Activated CD8-positive, alpha-beta T cell treated with anti-CD3 and anti-CD28 coated beads, Interleukin-2, amount 10 ng/mL, durations not matched to agents 7 days and 5 days (primary cell): ENCODE measurements at regions not wholly inside any gene's neighbourhood (a gene's known extent, or its start where the extent isn't known, plus 50 kb on each side); places are given as distances from the start of the nearest gene placed in this dataset.

Source experiments
- ATAC-seq: fragments of 150-1000 bp; cut with Tn5 transposase; one replicate; pipeline ENCODE4 v1.10.0; 2021; ENCODE audit warnings: moderate library complexity
- CTCF ChIA-PET: fragments of 350-600 bp; sonication (Branson Sonifier 250); formaldehyde crosslinking; loops from one replicate; lab custom pipeline; 2021; ENCODE audit warnings: antibody characterized with exemption; lab: Charles Lee
- POLR2A ChIA-PET: fragments of 350-600 bp; sonication (Branson Sonifier 250); formaldehyde crosslinking; loops from one replicate; lab custom pipeline; 2021; ENCODE audit warnings: antibody characterized with exemption; lab: Charles Lee
- DNase-seq: peaks from one replicate; pipeline ENCODE4 v3.0.0-alpha.2; 2020
- H3K27ac Mint-ChIP-seq: one replicate; pipeline ENCODE4 v1.8.0; 2021; ENCODE audit warnings: mild to moderate bottlenecking, mixed read lengths
- H3K27me3 Mint-ChIP-seq: one replicate; pipeline ENCODE4 v1.8.0; 2021; ENCODE audit warnings: low read depth, mixed read lengths
- H3K36me3 Mint-ChIP-seq: one replicate; pipeline ENCODE4 v1.8.0; 2021; ENCODE audit warnings: low read depth, mixed read lengths
- H3K4me1 Mint-ChIP-seq: one replicate; pipeline ENCODE4 v1.8.0; 2021; ENCODE audit warnings: low read depth, mixed read lengths
- H3K4me3 Mint-ChIP-seq: one replicate; pipeline ENCODE4 v1.8.0; 2021; ENCODE audit warnings: mild to moderate bottlenecking, mixed read lengths
- H3K9me3 Mint-ChIP-seq: one replicate; pipeline ENCODE4 v1.8.0; 2022; ENCODE audit warnings: mixed read lengths; ENCODE audit not compliant: insufficient read depth

DNA sequence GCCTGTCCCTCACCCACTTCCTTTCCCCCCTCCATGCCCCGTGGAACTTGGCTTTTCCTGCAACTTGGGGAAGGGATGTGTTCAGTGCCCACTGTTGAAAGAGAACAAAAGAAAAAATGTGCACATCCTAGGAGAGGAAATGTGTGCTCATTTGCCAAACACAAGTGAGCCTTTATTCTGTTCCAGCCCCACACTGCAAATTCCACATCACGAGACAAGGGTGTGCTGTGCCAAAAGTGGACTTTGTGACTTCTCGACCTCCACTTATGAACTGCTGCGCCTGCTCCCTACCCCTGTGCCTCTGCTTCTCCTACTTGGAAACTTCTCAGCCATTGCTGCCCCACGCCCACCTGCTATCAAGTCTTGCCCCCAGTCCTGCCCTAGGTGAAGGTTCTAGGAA is 97.0 kb upstream of the GRIK3 start:
- H3K9me3 Mint-ChIP-seq: no peaks in the 10 kb centered on the region
- no peak for DNase-seq
- H3K4me1 Mint-ChIP-seq: no peaks in the 10 kb centered on the region
- H3K27ac Mint-ChIP-seq: no peak overlapping the region
- H3K27me3 Mint-ChIP-seq: no peaks in the 10 kb centered on the region
- H3K4me3 Mint-ChIP-seq: no peak overlapping the region
- POLR2A ChIA-PET: no interaction called here
- no peak for ATAC-seq
- CTCF ChIA-PET: no interaction called here
- H3K36me3 Mint-ChIP-seq: no peaks in the 10 kb centered on the region

DNA sequence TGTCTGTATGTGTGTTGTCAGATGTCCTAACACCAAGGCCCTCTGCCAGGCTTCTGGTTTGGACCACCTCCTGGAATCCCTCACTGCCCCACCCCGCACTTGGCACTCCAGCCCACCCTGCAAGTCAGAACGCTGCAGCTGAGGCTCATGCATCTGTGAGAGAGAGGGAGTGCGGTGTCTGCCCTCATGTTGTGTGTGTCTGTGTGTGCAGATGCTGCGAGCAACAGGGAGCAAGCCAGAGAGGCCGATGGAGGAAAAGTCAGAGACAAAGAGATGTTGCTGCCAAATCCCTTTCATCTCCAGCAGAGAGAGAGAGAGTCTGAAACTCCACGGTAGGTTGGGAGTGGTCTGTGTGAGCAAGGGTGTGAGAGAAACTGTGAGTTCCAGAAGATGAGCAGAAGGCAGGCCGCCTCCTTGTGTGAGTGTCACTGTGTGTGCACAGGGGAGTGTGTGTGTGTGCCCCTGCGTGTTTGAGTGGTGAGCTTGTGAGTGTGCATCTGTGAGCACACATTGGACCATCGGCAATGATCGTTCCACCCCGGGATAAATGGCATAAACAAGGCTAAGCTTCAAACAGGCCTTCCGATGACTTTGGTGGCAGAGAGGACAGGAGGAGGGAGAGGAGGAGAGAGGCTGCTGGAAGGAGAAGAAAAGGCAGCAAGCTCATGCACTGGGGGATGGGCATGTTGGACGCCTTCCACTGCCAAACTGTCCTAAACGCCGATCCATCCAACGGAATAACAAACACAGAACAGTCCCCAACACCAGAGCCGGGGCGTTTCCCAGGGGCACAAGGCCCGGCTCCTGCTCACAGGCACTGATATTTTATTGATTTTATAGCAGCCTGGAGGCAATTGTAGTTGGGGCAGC is 99.2 kb upstream of the GRIK3 start:
- Mint-ChIP-seq H3K27ac (no peak overlapping the region), H3K4me1 (no peaks in the 10 kb centered on the region), H3K4me3 (no peak overlapping the region), H3K36me3 (no peaks in the 10 kb centered on the region), H3K27me3 (no peaks in the 10 kb centered on the region), H3K9me3 (no peaks in the 10 kb centered on the region)
- no peak for DNase-seq
- POLR2A ChIA-PET: no interaction called here
- ATAC-seq: no peak
- CTCF ChIA-PET: no interaction called here

DNA sequence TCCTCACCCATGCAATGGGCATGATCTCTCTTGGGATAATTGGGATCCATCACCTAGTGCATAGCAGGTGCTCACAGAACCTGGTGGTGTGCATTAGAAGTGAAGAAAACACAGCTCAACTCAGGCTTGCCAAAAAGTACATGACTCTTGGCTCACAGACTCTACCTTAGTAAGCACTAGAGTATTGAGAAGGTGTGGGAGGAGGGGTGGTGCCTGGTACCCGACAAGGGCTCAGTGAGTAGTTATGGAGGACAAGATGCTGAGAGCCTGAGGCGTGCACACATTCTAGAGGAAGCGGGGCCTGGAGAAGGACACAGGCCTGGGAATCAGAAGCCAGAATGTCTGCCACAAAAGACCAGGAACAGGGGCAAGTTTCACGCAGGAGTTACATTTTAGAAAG is 100.3 kb upstream of the GRIK3 start:
- ATAC-seq (no peak), DNase-seq (no peak)
- Mint-ChIP-seq H3K9me3 (no peaks in the 10 kb centered on the region), H3K4me1 (no peaks in the 10 kb centered on the region), H3K4me3 (no peak overlapping the region), H3K36me3 (no peaks in the 10 kb centered on the region), H3K27me3 (no peaks in the 10 kb centered on the region), H3K27ac (no peak overlapping the region)
- ChIA-PET CTCF (no interaction called here), POLR2A (no interaction called here)

DNA sequence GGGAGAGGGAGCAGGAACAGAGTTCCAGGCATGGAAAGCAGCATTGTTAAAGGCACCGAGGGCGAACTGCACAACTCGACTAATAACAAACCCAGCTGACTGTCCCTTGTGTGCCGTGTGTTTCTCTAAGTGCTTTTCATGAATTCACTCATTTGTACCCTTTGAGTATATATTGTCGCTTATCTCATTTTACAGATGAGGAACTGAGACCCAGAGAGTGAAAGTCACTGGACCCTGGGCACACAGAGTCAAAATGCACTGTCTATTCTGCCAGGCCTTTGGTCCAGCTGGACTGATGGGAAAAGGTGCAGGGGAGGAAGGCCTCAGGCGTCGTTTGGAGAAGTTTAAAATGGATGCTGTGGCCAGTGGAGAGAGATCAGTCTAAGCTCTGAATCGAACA is 100.7 kb upstream of the GRIK3 start:
- ATAC-seq (no peak), DNase-seq (no peak)
- H3K9me3 Mint-ChIP-seq: no peaks in the 10 kb centered on the region
- H3K36me3 Mint-ChIP-seq: no peaks in the 10 kb centered on the region
- ChIA-PET CTCF (no interaction called here), POLR2A (no interaction called here)
- H3K4me3 Mint-ChIP-seq: no peak overlapping the region
- no peaks in the 10 kb centered on the region for H3K4me1 Mint-ChIP-seq
- no peak overlapping the region for H3K27ac Mint-ChIP-seq
- no peaks in the 10 kb centered on the region for H3K27me3 Mint-ChIP-seq

DNA sequence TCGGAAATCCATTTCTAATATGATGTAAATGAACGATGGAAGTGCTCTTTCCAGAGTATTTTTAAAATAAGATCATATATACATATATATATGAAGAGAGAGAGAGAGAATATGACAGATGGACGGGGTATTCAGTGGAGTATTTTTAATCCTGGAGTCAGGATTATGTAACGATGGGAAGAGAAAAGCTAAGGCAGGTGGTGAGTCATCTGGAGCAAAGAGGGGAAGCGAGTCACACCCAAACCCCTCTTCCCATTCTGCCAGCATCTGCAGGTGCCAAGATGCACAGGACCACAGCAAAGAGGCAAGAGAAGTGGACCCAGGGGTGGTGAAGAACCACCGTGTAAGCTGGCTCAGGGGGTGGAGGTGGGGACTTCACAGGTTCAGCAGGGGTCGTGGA is 102.7 kb upstream of the GRIK3 start:
- DNase-seq (no peak), ATAC-seq (no peak)
- ChIA-PET CTCF (no interaction called here), POLR2A (no interaction called here)
- H3K9me3 Mint-ChIP-seq: no peaks in the 10 kb centered on the region
- no peaks in the 10 kb centered on the region for H3K36me3 Mint-ChIP-seq
- H3K4me3 Mint-ChIP-seq: no peak overlapping the region
- no peaks in the 10 kb centered on the region for H3K4me1 Mint-ChIP-seq
- no peaks in the 10 kb centered on the region for H3K27me3 Mint-ChIP-seq
- H3K27ac Mint-ChIP-seq: no peak overlapping the region

DNA sequence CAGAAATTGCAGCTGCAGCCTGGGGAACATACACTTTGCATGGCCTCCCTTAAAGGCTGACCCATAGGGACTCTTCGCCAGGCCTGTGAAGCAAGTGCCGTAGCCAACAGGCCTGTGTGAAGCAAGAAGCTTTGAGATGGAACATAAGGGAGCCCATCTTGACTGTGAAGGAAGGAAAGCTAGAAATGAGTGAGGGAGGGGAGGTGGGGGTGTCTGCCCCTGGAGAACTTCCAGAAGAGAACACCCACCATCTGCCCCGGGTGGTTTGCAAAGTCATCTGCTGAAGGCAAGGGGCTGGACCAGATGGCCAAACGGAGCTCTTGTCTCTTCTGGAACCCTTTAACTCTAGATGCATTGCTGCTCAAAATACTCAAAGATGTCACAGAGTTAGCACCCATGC is 103.3 kb upstream of the GRIK3 start:
- Mint-ChIP-seq H3K4me3 (no peak overlapping the region), H3K27me3 (no peaks in the 10 kb centered on the region), H3K9me3 (no peaks in the 10 kb centered on the region), H3K4me1 (no peaks in the 10 kb centered on the region), H3K36me3 (no peaks in the 10 kb centered on the region), H3K27ac (no peak overlapping the region)
- ChIA-PET POLR2A (no interaction called here), CTCF (no interaction called here)
- no peak for DNase-seq
- ATAC-seq: no peak

DNA sequence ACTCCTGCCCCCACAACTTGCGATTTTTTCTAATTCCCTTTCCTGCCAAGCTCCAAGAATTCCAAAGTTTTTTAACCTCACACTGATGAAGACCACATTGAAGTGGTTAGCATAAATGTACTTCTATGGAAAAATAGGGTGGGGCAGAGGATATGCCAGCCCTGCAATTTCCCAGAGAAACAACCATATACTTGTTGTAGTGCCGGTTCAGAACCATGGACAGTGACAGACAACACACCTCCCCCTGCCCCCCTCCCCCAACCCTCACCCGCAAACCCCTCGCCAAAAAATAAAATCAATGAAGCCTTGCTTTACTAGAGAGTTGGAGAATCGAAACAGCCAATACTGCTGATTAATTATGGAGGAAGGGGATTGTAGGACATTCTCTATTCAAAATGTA is 109.5 kb upstream of the GRIK3 start:
- Mint-ChIP-seq H3K4me1 (no peaks in the 10 kb centered on the region), H3K36me3 (no peaks in the 10 kb centered on the region), H3K4me3 (no peak overlapping the region), H3K27ac (no peak overlapping the region), H3K9me3 (no peaks in the 10 kb centered on the region), H3K27me3 (no peaks in the 10 kb centered on the region)
- no peak for DNase-seq
- ChIA-PET CTCF (interaction anchor here (1.3 kb wide), 1 partner anchor 17 kb away, joined by 4 read pairs; no protein-coding TSS in a partner anchor), POLR2A (no interaction called here)
- no peak for ATAC-seq

DNA sequence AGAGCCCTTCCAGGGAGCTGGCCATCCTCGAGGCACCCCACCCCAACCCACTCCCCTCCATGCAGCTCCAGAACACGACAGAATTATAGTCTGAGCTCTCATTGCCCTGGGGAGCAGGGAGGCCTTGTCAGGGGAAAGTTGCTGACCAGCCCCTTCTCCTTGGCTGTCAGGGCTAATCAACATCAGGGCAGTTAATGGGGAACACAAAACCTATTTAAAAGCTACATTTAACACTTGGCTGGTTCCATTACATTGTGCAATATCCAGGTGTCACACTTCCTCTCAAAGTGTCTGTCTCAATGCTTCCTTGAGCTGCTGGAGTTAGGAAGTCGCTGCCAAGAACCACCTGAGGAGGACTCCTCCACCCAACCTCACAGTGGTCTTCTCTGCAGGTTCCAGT is 111.8 kb upstream of the GRIK3 start:
- ChIA-PET CTCF (no interaction called here), POLR2A (no interaction called here)
- Mint-ChIP-seq H3K27me3 (no peaks in the 10 kb centered on the region), H3K9me3 (no peaks in the 10 kb centered on the region), H3K4me1 (no peaks in the 10 kb centered on the region), H3K27ac (no peak overlapping the region), H3K4me3 (no peak overlapping the region), H3K36me3 (no peaks in the 10 kb centered on the region)
- ATAC-seq (no peak), DNase-seq (no peak)

DNA sequence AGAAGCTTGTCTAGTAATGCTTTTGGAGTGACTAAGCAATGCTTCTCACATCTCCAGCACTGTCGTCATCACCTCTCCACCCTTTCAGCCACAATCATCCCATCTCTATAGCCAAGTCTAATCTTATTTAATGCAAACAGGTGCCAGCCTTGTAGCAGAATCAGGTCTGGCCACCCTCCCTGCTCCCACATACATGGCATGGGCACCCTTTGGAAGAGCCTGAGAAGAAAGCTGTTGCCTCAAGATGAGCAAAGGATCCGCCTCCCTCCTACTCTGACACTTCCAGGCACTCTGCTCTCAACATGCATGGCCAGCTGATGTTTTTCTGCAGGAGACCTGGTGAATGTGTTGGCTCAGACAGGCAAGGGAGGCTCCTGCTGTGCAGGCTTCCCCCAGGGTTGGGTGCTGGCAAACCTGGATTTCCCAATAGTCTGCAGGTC is 113.1 kb upstream of the GRIK3 start:
- no peak for ATAC-seq
- Mint-ChIP-seq H3K4me1 (no peaks in the 10 kb centered on the region), H3K9me3 (no peaks in the 10 kb centered on the region), H3K27ac (no peak overlapping the region), H3K4me3 (no peak overlapping the region), H3K36me3 (no peaks in the 10 kb centered on the region), H3K27me3 (no peaks in the 10 kb centered on the region)
- ChIA-PET POLR2A (no interaction called here), CTCF (no interaction called here)
- no peak for DNase-seq

DNA sequence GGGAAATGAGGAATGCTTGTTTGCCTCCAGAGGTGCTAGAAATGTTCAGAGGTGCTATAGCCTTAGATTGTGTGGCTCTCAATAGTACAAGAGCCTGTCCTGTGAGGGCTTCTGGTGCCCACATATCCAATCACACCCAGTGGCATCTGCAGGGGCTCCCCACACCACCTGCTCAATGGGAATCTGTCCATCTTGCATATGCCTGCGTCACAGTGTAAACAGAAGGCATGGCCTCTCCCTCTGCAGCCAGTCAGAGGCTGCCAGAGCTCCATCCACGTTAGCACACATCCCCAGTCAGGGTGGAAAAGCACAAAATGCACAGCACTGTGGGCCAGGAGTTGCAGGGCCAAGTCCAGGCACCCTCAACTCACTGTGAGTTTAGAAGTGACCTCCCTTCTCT is 113.6 kb upstream of the GRIK3 start:
- H3K9me3 Mint-ChIP-seq: no peaks in the 10 kb centered on the region
- no peak overlapping the region for H3K4me3 Mint-ChIP-seq
- ChIA-PET CTCF (no interaction called here), POLR2A (no interaction called here)
- H3K36me3 Mint-ChIP-seq: no peaks in the 10 kb centered on the region
- DNase-seq: no peak
- ATAC-seq: no peak
- no peaks in the 10 kb centered on the region for H3K27me3 Mint-ChIP-seq
- H3K4me1 Mint-ChIP-seq: no peaks in the 10 kb centered on the region
- H3K27ac Mint-ChIP-seq: no peak overlapping the region

DNA sequence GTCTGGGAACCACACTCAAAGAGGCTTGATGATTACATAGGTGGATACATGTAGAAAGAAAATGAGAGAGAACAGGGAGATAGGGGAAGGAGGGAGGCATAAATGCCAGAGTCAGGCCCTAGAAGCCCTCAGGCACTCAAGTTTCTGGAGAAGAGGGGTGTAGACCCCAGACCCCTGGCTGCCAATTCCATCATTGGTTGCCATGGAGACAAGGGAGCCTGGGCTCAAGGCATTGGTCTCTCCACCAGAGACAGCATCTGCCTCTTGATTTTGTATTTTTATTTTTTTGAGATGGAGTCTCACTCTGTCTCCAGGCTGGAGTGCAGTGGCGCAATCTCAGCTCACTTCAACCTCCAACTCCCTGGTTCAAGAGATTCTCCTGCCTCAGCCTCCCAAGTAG is 114.3 kb upstream of the GRIK3 start:
- H3K4me1 Mint-ChIP-seq: no peaks in the 10 kb centered on the region

DNA sequence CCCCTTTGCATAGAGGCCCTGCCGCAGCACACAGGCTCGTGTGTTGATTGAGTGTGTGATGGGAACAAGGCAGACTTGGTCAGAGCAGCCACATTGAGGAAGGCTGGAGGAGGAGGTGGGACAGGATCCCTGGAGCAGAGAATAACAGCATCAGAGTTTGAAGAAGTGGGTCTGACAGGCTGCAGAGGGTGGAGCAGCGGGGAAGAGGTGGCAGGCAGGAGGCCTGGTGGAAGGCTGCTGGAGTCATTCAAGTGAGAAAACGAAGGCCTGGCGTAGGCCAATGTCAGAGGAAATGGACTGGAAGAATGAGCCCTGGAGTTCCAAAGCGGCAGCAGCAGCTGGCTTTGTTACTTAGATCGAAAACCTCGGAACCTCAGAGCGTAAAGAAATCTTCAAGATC is 115.0 kb upstream of the GRIK3 start:
- CTCF ChIA-PET: no interaction called here

More for the DNA sequence above, 114.3 kb upstream of the GRIK3 start:
- no peaks in the 10 kb centered on the region for H3K36me3 Mint-ChIP-seq
- no peak overlapping the region for H3K4me3 Mint-ChIP-seq
- no peaks in the 10 kb centered on the region for H3K9me3 Mint-ChIP-seq
- no peaks in the 10 kb centered on the region for H3K27me3 Mint-ChIP-seq
- H3K27ac Mint-ChIP-seq: no peak overlapping the region
- ATAC-seq (no peak), DNase-seq (no peak)
- ChIA-PET CTCF (no interaction called here), POLR2A (no interaction called here)

DNA sequence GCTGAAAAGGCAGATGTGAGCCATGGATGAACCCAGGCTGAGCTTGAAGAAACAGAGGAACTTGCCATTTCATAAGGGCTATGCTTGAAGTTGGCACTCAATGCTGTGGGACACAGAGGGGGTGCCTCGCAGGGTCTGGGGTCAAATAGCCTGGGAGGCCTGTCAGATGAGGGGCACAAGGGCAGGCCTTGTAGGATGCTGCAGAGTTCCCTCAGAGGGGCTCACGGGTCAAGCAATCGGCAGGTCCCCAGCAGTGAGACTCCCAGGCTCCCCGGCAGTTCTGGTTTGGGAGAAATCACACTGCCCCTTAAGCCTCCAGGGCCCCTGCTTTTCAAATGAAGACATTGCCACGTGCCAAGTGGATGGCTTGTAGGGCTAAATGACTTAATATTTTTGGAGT is 116.7 kb upstream of the GRIK3 start:
- Mint-ChIP-seq H3K4me1 (no peaks in the 10 kb centered on the region), H3K27ac (no peak overlapping the region), H3K4me3 (no peak overlapping the region), H3K27me3 (peaks cover 5% of the 10 kb centered on the region), H3K9me3 (no peaks in the 10 kb centered on the region), H3K36me3 (no peaks in the 10 kb centered on the region)
- CTCF ChIA-PET: interaction anchor here (1.1 kb wide), 1 partner anchor 12 kb away, joined by 3 read pairs; no protein-coding TSS in a partner anchor
- no peak for ATAC-seq
- no peak for DNase-seq
- POLR2A ChIA-PET: no interaction called here

More for the DNA sequence above, 115.0 kb upstream of the GRIK3 start:
- Mint-ChIP-seq H3K27me3 (peaks cover 5% of the 10 kb centered on the region), H3K9me3 (no peaks in the 10 kb centered on the region), H3K4me1 (no peaks in the 10 kb centered on the region), H3K27ac (no peak overlapping the region), H3K36me3 (no peaks in the 10 kb centered on the region), H3K4me3 (no peak overlapping the region)
- no peak for ATAC-seq
- POLR2A ChIA-PET: no interaction called here
- no peak for DNase-seq
